Retinal pigment epithelial cell (primary cell): ENCODE measurements at regions not wholly inside any gene's neighbourhood (a gene's known extent, or its start where the extent isn't known, plus 50 kb on each side); places are given as distances from the start of the nearest gene placed in this dataset.

Experiments used
- DNase-seq: peaks from one replicate; pipeline ENCODE4 v3.0.0-alpha.2; 2010; ENCODE audit warnings: low read depth
- H3K4me3 ChIP-seq: 2 replicates; pipeline ENCODE4 v1.5.1; 2011; ENCODE audit warnings: mild to moderate bottlenecking, low read length, control low read depth, moderate library complexity
- TF ChIP-seq, protein P1 (sequence below): conservative IDR thresholded peaks from 2 replicates; pipeline ENCODE4 v1.5.1; 2011; ENCODE audit warnings: low read depth, low read length, control low read depth, inconsistent platforms

DNA sequence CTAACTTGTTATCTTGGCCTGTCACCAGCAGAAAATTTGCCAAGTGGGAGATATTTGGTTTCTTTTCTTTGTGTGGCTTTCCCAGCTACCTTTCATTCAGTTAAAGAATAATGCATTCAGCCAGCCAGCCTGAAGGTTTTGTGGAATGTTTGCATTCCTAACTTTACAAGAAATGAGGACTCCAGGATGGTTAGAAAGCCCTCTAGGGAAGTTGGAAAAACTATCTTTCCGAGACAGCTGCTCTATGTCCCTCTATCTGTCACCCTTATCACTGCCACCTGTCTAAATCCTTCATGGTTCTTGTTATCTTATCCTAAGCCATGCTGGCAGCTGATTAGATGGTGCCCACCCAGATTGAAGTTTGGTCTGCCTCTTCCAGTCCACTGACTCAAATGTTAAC is 384.2 kb downstream of the SH3BGRL start:
- TF ChIP-seq, protein P1, sequence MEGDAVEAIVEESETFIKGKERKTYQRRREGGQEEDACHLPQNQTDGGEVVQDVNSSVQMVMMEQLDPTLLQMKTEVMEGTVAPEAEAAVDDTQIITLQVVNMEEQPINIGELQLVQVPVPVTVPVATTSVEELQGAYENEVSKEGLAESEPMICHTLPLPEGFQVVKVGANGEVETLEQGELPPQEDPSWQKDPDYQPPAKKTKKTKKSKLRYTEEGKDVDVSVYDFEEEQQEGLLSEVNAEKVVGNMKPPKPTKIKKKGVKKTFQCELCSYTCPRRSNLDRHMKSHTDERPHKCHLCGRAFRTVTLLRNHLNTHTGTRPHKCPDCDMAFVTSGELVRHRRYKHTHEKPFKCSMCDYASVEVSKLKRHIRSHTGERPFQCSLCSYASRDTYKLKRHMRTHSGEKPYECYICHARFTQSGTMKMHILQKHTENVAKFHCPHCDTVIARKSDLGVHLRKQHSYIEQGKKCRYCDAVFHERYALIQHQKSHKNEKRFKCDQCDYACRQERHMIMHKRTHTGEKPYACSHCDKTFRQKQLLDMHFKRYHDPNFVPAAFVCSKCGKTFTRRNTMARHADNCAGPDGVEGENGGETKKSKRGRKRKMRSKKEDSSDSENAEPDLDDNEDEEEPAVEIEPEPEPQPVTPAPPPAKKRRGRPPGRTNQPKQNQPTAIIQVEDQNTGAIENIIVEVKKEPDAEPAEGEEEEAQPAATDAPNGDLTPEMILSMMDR, result no peak
- H3K4me3 ChIP-seq, result no peak overlapping the region
- no peak for DNase-seq

DNA sequence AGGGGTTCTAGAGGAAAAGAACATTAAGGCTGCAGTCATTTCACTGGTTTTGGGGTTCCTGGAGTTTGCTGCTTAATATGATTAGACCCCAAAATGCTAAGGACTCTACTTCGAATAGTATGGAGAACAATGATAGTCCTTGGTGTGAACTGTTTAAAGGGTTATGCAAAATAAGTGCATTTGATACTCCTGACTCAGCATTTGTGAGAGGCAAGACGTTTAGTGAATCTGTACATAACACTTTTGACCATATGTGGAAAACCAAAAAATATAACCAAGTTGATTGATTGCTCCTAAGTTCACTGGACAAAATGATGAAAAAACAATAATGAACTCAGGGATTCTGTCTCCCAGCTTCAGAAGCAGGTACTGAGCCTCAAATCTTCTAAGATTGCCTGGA is 414.1 kb downstream of the SH3BGRL start:
- no peak for DNase-seq
- TF ChIP-seq, protein P1, result no peak
- no peak overlapping the region for H3K4me3 ChIP-seq

DNA sequence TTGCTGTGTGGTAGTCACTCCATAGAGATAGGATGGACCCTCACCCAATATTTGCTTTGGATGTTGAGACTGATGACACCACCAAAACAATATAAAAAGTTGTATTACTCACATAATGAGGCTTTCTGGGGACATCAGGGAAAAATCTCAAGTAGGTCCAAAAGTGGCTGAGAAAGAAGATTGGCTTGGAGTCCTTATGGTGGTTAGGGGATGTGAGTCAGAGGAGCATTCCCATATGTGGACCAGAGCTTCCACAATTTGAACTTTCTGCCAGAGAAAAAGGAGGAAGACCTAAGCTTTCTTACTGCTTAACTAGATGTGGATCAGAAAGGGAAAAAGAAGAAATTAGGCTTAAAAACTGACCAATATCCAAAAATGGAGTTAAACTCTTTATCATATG is 460.5 kb downstream of the SH3BGRL start:
- TF ChIP-seq, protein P1, result no peak
- H3K4me3 ChIP-seq, result no peak overlapping the region
- DNase-seq, result no peak

DNA sequence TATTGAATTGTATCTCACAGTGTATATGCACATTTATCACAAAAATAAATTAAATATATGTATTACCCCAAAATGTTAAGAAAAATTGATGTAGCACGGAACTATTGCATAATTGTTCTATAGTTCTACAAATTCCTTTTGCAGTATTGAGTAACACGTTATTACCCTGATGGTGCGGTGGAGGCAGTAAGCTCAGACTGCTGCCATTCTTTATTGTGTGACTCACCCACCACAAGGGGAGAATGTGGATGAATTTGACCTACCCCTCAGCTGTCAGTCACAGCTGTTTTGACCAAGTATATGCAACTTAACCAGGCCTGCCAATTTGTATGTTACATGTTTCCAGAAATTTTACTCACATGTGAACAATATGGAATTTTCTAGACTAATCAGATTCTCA is 506.6 kb downstream of the SH3BGRL start:
- no peak overlapping the region for H3K4me3 ChIP-seq
- DNase-seq, result peak; percentile 9
- TF ChIP-seq, protein P1, result no peak

DNA sequence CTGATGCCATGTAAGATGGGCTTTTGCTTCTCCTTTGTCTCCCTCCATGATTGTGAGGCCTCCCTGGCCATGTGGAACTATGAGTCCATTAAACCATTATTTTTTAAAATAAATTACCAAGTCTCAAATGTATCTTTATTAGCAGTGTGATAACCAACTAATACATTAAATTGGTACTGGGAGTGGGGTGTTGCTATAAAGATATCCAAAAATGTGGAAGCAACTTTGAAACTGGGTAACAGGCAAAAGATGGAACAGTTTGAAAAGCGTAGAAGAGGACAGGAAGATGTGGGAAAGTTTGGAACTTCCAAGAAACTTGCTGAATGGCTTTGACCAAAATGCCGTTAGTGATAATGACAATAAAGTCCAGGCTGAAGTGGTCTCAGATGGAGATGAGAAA is 526.7 kb downstream of the SH3BGRL start:
- no peak for DNase-seq
- TF ChIP-seq, protein P1, result no peak
- H3K4me3 ChIP-seq, result no peak overlapping the region

DNA sequence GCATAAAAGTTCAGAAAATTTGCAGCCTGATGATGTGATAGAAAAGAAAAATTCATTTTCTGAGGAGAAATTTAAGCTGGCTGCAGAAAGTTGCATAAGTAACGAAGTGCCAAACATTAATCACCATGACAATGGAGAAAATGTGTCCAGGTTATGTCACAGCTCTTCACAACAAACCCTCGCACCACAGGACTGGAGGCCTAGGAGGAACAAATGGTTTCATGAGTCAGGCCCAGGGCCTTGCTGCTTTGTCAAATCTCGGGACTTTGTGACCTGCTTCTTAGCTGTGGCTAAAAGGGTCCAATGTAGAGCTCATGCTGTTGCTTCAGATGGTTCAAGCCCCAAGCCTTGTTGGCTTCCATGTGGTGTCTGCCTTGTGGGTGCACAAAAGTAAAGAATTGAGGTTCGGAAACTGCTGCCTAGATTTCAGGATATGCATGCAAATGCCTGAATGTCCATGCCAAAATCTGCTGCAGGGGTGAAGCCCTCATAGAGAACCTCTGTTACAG is 527.4 kb downstream of the SH3BGRL start:
- no peak for DNase-seq
- TF ChIP-seq, protein P1, result no peak
- H3K4me3 ChIP-seq, result no peak overlapping the region

DNA sequence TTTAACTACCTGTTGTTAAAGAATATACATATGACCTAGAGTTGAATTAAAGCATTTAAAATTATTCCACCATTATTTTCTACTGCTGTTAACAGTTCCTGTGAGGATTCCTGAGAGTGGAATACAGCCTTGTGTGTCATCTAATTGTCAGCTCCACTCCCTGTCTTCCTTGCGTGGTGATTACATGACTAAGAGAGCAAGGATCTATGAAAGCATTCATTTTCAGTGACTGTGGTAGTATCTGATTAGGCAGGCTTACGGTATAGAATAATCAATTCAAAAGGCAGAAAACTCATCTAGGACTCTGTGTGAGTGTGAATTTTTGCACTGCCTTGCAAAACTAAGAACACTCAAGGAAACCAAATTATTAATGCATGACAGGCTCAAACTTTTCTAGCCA is 577.8 kb downstream of the SH3BGRL start:
- TF ChIP-seq, protein P1, result no peak
- H3K4me3 ChIP-seq, result no peak overlapping the region
- DNase-seq, result no peak
